Activated T-helper 17 cell treated with anti-CD3 and anti-CD28 coated beads, Interleukin-2, amount 50 U/mL, for 72 hours (primary cell): ENCODE measurements at regions not wholly inside any gene's neighbourhood (a gene's known extent, or its start where the extent isn't known, plus 50 kb on each side); places are given as distances from the start of the nearest gene placed in this dataset.

Experiments used
- ATAC-seq: fragments of 150-1000 bp; cut with Tn5 transposase; replicated peaks from 2 replicates; pipeline ENCODE4 v1.10.0; 2021; ENCODE audit warnings: mild to moderate bottlenecking, moderate library complexity
- H3K27ac Mint-ChIP-seq: one replicate; pipeline ENCODE4 v1.8.0; 2022; ENCODE audit warnings: mixed read lengths
- H3K27me3 Mint-ChIP-seq: one replicate; pipeline ENCODE4 v1.8.0; 2022; ENCODE audit warnings: mixed read lengths
- H3K36me3 Mint-ChIP-seq: one replicate; pipeline ENCODE4 v1.8.0; 2022; ENCODE audit warnings: low read depth, mild to moderate bottlenecking, mixed read lengths
- H3K4me1 Mint-ChIP-seq: one replicate; pipeline ENCODE4 v1.8.0; 2022; ENCODE audit warnings: mixed read lengths
- H3K4me3 Mint-ChIP-seq: one replicate; pipeline ENCODE4 v1.8.0; 2022; ENCODE audit warnings: mild to moderate bottlenecking, mixed read lengths
- H3K9me3 Mint-ChIP-seq: one replicate; pipeline ENCODE4 v1.8.0; 2022; ENCODE audit warnings: mixed read lengths

- ATAC-seq: no peak
- peaks cover 13% of the 10 kb centered on the region for H3K9me3 Mint-ChIP-seq
- no peaks in the 10 kb centered on the region for H3K27me3 Mint-ChIP-seq
- H3K27ac Mint-ChIP-seq: no peak overlapping the region
- H3K4me1 Mint-ChIP-seq: no peaks in the 10 kb centered on the region
- no peak overlapping the region for H3K4me3 Mint-ChIP-seq
- H3K36me3 Mint-ChIP-seq: no peaks in the 10 kb centered on the region
These were observed 796.5 kb upstream of the SLIT2 start for GRCh38 chr4:19455196-19455595.

- Mint-ChIP-seq H3K4me1 (no peaks in the 10 kb centered on the region), H3K36me3 (no peaks in the 10 kb centered on the region), H3K27ac (no peak overlapping the region), H3K9me3 (peaks cover 20% of the 10 kb centered on the region), H3K4me3 (no peak overlapping the region), H3K27me3 (no peaks in the 10 kb centered on the region)
- no peak for ATAC-seq
These were observed 813.5 kb upstream of the SLIT2 start for GRCh38 chr4:19438233-19438632.

GRCh38 chr4:19437008-19437407, 814.7 kb upstream of the SLIT2 start:
- H3K9me3 Mint-ChIP-seq: peaks cover 18% of the 10 kb centered on the region
- no peaks in the 10 kb centered on the region for H3K27me3 Mint-ChIP-seq
- no peak for ATAC-seq
- H3K36me3 Mint-ChIP-seq: no peaks in the 10 kb centered on the region
- H3K4me1 Mint-ChIP-seq: no peaks in the 10 kb centered on the region
- H3K27ac Mint-ChIP-seq: no peak overlapping the region
- H3K4me3 Mint-ChIP-seq: no peak overlapping the region

- Mint-ChIP-seq H3K27ac (no peak overlapping the region), H3K27me3 (no peaks in the 10 kb centered on the region), H3K4me1 (no peaks in the 10 kb centered on the region), H3K4me3 (no peak overlapping the region), H3K36me3 (no peaks in the 10 kb centered on the region), H3K9me3 (peaks cover 19% of the 10 kb centered on the region)
- no peak for ATAC-seq
These were observed 822.0 kb upstream of the SLIT2 start for GRCh38 chr4:19429684-19430083.

- Mint-ChIP-seq H3K36me3 (no peaks in the 10 kb centered on the region), H3K27me3 (no peaks in the 10 kb centered on the region), H3K9me3 (peaks cover 7% of the 10 kb centered on the region), H3K4me3 (no peak overlapping the region), H3K4me1 (no peaks in the 10 kb centered on the region), H3K27ac (no peak overlapping the region)
- no peak for ATAC-seq
These were observed 826.6 kb upstream of the SLIT2 start for GRCh38 chr4:19425146-19425545.

GRCh38 chr4:19417256-19417655, 834.4 kb upstream of the SLIT2 start:
- Mint-ChIP-seq H3K27ac (no peak overlapping the region), H3K4me3 (no peak overlapping the region), H3K4me1 (no peaks in the 10 kb centered on the region), H3K9me3 (peaks cover 13% of the 10 kb centered on the region), H3K36me3 (no peaks in the 10 kb centered on the region), H3K27me3 (no peaks in the 10 kb centered on the region)
- ATAC-seq: no peak

- H3K4me3 Mint-ChIP-seq: no peak overlapping the region
- no peaks in the 10 kb centered on the region for H3K36me3 Mint-ChIP-seq
- no peak for ATAC-seq
- H3K9me3 Mint-ChIP-seq: peaks cover 13% of the 10 kb centered on the region
- H3K27ac Mint-ChIP-seq: no peak overlapping the region
- H3K27me3 Mint-ChIP-seq: no peaks in the 10 kb centered on the region
- H3K4me1 Mint-ChIP-seq: no peaks in the 10 kb centered on the region
These were observed 835.6 kb upstream of the SLIT2 start for GRCh38 chr4:19416146-19416545.

- no peaks in the 10 kb centered on the region for H3K27me3 Mint-ChIP-seq
- H3K4me1 Mint-ChIP-seq: no peaks in the 10 kb centered on the region
- peaks cover 13% of the 10 kb centered on the region for H3K9me3 Mint-ChIP-seq
- no peak overlapping the region for H3K4me3 Mint-ChIP-seq
- no peak for ATAC-seq
- H3K27ac Mint-ChIP-seq: no peak overlapping the region
- no peaks in the 10 kb centered on the region for H3K36me3 Mint-ChIP-seq
These were observed 843.2 kb upstream of the SLIT2 start for GRCh38 chr4:19408490-19408889.

- Mint-ChIP-seq H3K9me3 (peaks cover 20% of the 10 kb centered on the region), H3K36me3 (no peaks in the 10 kb centered on the region), H3K27ac (no peak overlapping the region), H3K4me1 (no peaks in the 10 kb centered on the region), H3K27me3 (no peaks in the 10 kb centered on the region), H3K4me3 (no peak overlapping the region)
- no peak for ATAC-seq
These were observed 844.9 kb upstream of the SLIT2 start for GRCh38 chr4:19406789-19407188.

- ATAC-seq: no peak
- Mint-ChIP-seq H3K9me3 (peaks cover 17% of the 10 kb centered on the region), H3K4me3 (no peak overlapping the region), H3K4me1 (no peaks in the 10 kb centered on the region), H3K36me3 (no peaks in the 10 kb centered on the region), H3K27ac (no peak overlapping the region), H3K27me3 (no peaks in the 10 kb centered on the region)
These were observed 847.8 kb upstream of the SLIT2 start for GRCh38 chr4:19403786-19404370.

GRCh38 chr4:19402581-19403065, 849.1 kb upstream of the SLIT2 start:
- Mint-ChIP-seq H3K36me3 (no peaks in the 10 kb centered on the region), H3K4me1 (no peaks in the 10 kb centered on the region), H3K9me3 (peaks cover 13% of the 10 kb centered on the region), H3K27me3 (no peaks in the 10 kb centered on the region), H3K4me3 (no peak overlapping the region), H3K27ac (no peak overlapping the region)
- no peak for ATAC-seq

GRCh38 chr4:19401301-19402080, 850.2 kb upstream of the SLIT2 start:
- no peak overlapping the region for H3K4me3 Mint-ChIP-seq
- ATAC-seq: no peak

GRCh38 chr4:19400820-19401219, 850.9 kb upstream of the SLIT2 start:
- Mint-ChIP-seq H3K4me3 (no peak overlapping the region), H3K4me1 (no peaks in the 10 kb centered on the region), H3K27me3 (no peaks in the 10 kb centered on the region), H3K36me3 (no peaks in the 10 kb centered on the region), H3K27ac (no peak overlapping the region), H3K9me3 (peaks cover 11% of the 10 kb centered on the region)
- ATAC-seq: no peak

More at GRCh38 chr4:19401301-19402080, 850.2 kb upstream of the SLIT2 start:
- Mint-ChIP-seq H3K9me3 (peaks cover 11% of the 10 kb centered on the region), H3K36me3 (no peaks in the 10 kb centered on the region), H3K4me1 (no peaks in the 10 kb centered on the region), H3K27me3 (no peaks in the 10 kb centered on the region), H3K27ac (no peak overlapping the region)

- Mint-ChIP-seq H3K4me3 (no peak overlapping the region), H3K36me3 (no peaks in the 10 kb centered on the region), H3K4me1 (no peaks in the 10 kb centered on the region), H3K27ac (no peak overlapping the region), H3K9me3 (peaks cover 12% of the 10 kb centered on the region), H3K27me3 (no peaks in the 10 kb centered on the region)
- ATAC-seq: no peak
These were observed 852.7 kb upstream of the SLIT2 start for GRCh38 chr4:19399001-19399400.

GRCh38 chr4:19386786-19387185, 864.9 kb upstream of the SLIT2 start:
- H3K4me3 Mint-ChIP-seq: no peak overlapping the region
- ATAC-seq: no peak
- H3K9me3 Mint-ChIP-seq: peaks cover 23% of the 10 kb centered on the region

More at GRCh38 chr4:19386786-19387185, 864.9 kb upstream of the SLIT2 start:
- no peaks in the 10 kb centered on the region for H3K4me1 Mint-ChIP-seq
- no peak overlapping the region for H3K27ac Mint-ChIP-seq
- H3K36me3 Mint-ChIP-seq: no peaks in the 10 kb centered on the region
- no peaks in the 10 kb centered on the region for H3K27me3 Mint-ChIP-seq
